Upper lobe of right lung (tissue), 1 donor: ENCODE measurements at regions not wholly inside any gene's neighbourhood (a gene's known extent, or its start where the extent isn't known, plus 50 kb on each side); places are given as distances from the start of the nearest gene placed in this dataset.

Experiments
- ATAC-seq: fragments of 200-7000 bp; cut with Tn5 transposase; one replicate; pipeline ENCODE4 v1.9.1; 2020; ENCODE audit warnings: mild to moderate bottlenecking, moderate library complexity
- DNase-seq: peaks from one replicate; pipeline ENCODE4 v3.0.0-alpha.2; 2020
- H3K27ac ChIP-seq: fragments of 200-600 bp; one replicate; pipeline ENCODE4 v1.8.0; 2022
- H3K27me3 ChIP-seq: fragments of 200-600 bp; one replicate; pipeline ENCODE4 v1.8.0; 2022; ENCODE audit warnings: mild to moderate bottlenecking
- H3K36me3 ChIP-seq: fragments of 200-600 bp; one replicate; pipeline ENCODE4 v1.8.0; 2022
- H3K4me1 ChIP-seq: fragments of 200-600 bp; one replicate; pipeline ENCODE4 v1.8.0; 2022
- H3K4me3 ChIP-seq: fragments of 200-600 bp; one replicate; pipeline ENCODE4 v1.8.0; 2022; ENCODE audit warnings: mild to moderate bottlenecking
- H3K9me3 ChIP-seq: fragments of 200-600 bp; one replicate; pipeline ENCODE4 v1.8.0; 2022
- CTCF ChIP-seq: fragments of 200-600 bp; IDR thresholded peaks from one replicate; pipeline ENCODE4 v1.8.0; 2022; ENCODE audit warnings: antibody characterized with exemption
- intact Hi-C: fragments of 100-400 bp; cut with DNase I; formaldehyde crosslinking; loops from one replicate; pipeline ENCODE4 v1.11.0; 2022
- donor health status: DM: no; HTN: yes; CAD: no; lungs with severe emphysema.

GRCh38 chr7:101693498-101694091, 64.5 kb upstream of the MYL10 start:
- H3K4me3 ChIP-seq, result no peak overlapping the region
- ATAC-seq (no peak), DNase-seq (no peak)
- H3K27ac ChIP-seq, result no peak overlapping the region
- H3K4me1 ChIP-seq, result peaks cover 2% of the 10 kb centered on the region
- no peak for TF ChIP-seq CTCF
- no peaks in the 10 kb centered on the region for H3K9me3 ChIP-seq
- H3K36me3 ChIP-seq, result no peaks in the 10 kb centered on the region
- no peaks in the 10 kb centered on the region for H3K27me3 ChIP-seq
- intact Hi-C loops, result no loop called here

DNA sequence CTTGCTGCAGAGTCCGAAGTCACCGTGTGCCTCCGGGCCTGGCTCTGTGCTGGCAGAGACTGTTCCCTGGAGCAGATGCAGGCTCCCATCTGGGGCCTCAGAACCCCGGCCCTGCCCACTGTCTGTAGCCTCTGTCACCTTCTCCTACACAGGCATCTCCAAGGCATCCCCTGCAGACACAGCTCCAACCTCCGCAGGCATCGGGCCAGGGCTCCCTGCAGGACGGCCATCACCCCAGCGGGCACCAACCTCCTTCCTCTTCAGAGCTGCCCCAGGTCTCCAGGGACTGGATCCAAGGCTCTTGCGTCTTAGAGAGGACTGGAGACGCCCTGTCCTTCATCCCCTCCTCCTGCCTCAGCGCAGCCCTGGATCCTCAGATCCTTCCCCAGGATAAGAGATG, 69.9 kb upstream of the MYL10 start:
- no peaks in the 10 kb centered on the region for H3K27me3 ChIP-seq
- no peaks in the 10 kb centered on the region for H3K36me3 ChIP-seq
- no peak for TF ChIP-seq CTCF
- no peak for DNase-seq
- H3K27ac ChIP-seq, result no peak overlapping the region
- intact Hi-C loops, result no loop called here
- H3K4me1 ChIP-seq, result no peaks in the 10 kb centered on the region
- no peaks in the 10 kb centered on the region for H3K9me3 ChIP-seq
- no peak for ATAC-seq
- H3K4me3 ChIP-seq, result no peak overlapping the region

GRCh38 chr7:101699399-101699798, 70.3 kb upstream of the MYL10 start:
- Histone ChIP-seq H3K36me3 (no peaks in the 10 kb centered on the region), H3K9me3 (no peaks in the 10 kb centered on the region), H3K4me1 (no peaks in the 10 kb centered on the region), H3K27ac (no peak overlapping the region), H3K27me3 (no peaks in the 10 kb centered on the region), H3K4me3 (no peak overlapping the region)
- intact Hi-C loops, result no loop called here
- ATAC-seq (no peak), DNase-seq (no peak)
- no peak for TF ChIP-seq CTCF

GRCh38 chr7:101699881-101700823, 71.1 kb upstream of the MYL10 start:
- ATAC-seq (no peak), DNase-seq (no peak)
- Histone ChIP-seq H3K27ac (no peak overlapping the region), H3K9me3 (no peaks in the 10 kb centered on the region), H3K4me1 (no peaks in the 10 kb centered on the region), H3K36me3 (no peaks in the 10 kb centered on the region), H3K4me3 (no peak overlapping the region), H3K27me3 (no peaks in the 10 kb centered on the region)
- intact Hi-C loops, result no loop called here
- TF ChIP-seq CTCF, result no peak

GRCh38 chr7:101701153-101701794, 72.2 kb upstream of the MYL10 start:
- ATAC-seq, result no peak
- Histone ChIP-seq H3K4me3 (no peak overlapping the region), H3K36me3 (no peaks in the 10 kb centered on the region), H3K27me3 (peaks cover 2% of the 10 kb centered on the region), H3K4me1 (no peaks in the 10 kb centered on the region), H3K27ac (no peak overlapping the region), H3K9me3 (no peaks in the 10 kb centered on the region)
- intact Hi-C loops, result no loop called here
- no peak for TF ChIP-seq CTCF
- no peak for DNase-seq
